HG03558 (cell line): ENCODE measurements at regions not wholly inside any gene's neighbourhood (a gene's known extent, or its start where the extent isn't known, plus 50 kb on each side); places are given as distances from the start of the nearest gene placed in this dataset.
"Not testable (repeated sequence)": the region's sequence is repeated elsewhere in the genome, so short reads cannot be mapped to it uniquely, and the experiment has no call there.

ENCODE experiments used
- ATAC-seq: cut with Tn5 transposase; IDR thresholded peaks from one replicate; pipeline ENCODE4 v1.9.1; 2021; ENCODE audit warnings: moderate number of reproducible peaks; ENCODE audit not compliant: unreplicated experiment; ENCODE audit errors: extremely low read depth

DNA sequence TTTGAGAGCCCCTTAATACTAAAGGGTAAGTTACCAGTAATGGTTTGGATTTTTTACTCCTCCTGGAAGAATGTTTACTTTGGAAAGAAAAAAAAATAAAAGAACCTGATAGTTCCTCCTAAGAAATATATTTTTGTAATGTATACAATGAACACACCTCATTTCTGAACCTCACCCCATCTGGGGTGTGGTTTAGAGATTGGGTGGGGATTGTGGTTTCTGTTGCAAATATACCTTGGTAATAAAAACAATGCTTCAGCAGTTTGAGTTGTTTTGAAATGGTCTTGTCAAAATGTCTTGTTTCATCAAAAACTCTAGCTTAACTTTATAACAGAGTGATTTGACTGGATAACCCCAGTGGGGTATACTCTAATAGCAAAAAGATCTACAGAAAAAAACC lies 448.9 kb upstream of the MEIS1 start:
- ATAC-seq, result no peak

DNA sequence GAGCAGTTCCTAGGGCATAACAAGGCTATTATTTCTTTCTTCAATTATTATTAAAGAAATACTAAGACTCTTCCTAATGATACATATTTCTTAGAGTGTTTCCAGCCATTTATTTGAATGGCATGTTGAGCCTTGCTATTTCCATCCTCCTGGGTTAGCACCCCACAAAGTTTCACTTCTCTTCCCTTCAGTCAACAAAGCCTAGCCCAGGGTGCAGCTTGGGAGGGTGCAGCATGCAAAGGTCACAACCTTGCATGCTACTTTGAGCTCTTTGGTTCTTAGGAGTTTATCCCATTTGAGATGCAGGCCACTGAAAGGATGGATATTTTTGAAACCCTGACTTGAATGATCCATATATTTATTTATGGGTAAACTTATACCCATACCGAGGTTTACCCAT lies 454.4 kb upstream of the MEIS1 start:
- no peak for ATAC-seq

DNA sequence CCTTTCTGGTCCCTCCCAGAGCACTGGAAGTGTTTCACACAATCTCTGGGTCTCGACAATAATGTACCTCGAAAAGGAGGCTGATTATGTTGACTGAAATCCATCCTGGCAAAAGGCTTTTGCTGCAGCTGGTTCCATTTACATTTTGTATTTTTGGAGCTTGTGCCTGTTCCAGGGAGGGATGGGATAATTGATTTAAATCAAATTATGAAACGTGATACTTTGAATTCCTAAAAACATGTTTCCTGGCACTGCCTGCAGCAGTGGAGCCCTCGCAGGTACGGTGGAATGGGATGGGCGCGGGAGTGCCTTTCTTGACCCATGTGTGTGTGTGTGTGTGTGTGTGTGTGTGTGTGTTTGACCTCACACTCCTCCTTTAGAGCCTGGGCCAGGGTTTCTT lies 455.5 kb upstream of the MEIS1 start:
- ATAC-seq, result no peak

DNA sequence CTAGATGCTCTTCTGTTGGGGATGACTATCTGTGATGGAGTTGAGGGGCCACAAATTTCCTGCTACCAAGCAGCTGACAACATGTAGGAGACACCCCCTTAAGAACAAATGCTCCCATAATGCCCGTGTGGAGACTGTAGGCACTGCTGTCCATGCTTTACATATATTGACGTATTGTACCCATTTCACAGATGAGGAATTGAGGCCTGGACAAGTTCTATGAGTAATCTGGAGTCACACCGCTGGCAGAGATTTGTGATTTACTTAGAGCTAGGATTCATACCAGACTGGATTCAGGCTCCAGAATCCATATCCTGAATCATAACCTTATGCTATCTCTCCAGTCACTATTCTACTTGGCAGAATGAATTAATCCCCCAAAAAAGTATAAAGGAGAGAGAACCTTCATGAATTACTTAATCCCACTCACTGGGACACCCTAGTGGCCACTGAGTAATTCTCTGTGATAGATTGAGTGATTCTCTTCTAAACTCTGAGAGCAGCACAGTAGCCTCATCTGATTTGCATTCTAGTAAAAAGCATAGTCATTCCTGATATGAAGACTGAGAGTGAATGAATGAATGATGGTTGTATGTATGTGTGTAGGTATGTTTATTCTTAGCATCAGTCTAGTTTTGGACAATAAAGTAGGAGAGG lies 460.7 kb upstream of the MEIS1 start:
- no peak for ATAC-seq

DNA sequence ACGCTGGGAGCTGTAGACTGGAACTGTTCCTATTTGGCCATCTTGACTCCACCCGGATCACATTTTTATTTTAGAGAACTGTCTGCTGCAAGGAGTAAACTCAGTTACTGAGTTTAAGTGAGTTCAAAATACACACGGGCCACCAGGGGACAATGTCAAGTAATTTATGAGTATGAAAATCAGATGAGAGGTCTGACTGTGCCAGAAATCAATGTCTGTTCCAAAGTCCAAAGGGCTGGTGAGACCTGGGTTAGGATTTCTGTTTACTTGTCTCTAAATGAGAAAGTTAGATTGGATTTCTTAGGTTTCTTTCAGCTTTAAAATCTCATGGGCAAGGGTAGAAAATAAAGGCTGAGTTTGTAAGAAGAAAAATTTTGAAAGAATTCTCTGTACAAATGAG lies 465.8 kb upstream of the MEIS1 start:
- ATAC-seq, result no peak

DNA sequence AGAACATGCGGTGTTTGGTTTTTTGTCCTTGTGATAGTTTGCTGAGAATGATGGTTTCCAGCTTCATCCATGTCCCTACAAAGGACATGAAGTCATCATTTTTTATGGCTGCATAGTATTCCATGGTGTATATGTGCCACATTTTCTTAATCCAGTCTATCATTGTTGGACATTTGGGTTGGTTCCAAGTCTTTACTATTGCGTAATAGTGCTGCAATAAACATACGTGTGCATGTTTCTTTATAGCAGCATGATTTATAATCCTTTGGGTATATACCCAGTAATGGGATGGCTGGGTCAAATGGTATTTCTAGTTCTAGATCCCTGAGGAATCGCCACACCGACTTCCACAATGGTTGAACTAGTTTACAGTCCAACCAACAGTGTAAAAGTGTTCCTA lies 471.6 kb upstream of the MEIS1 start:
- ATAC-seq, result not testable (repeated sequence)

DNA sequence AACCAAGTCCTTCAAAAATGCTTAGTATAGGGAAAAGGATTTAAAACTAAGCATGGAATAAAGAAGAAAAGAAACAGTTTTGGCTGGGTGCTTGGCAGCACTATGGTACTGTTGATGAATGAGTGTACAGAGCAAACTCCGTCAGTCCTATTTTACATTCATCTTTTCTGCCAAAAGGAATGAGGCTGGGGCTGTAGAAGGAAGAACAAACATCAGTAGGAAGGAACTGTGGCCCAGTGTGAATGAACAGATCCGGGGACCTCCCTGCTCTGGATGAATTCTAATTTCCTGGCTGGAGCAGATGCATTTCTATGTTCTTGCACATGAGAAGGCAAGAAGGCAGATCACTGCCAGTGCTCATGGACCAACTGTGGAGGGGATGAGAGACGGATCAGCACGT lies 474.0 kb upstream of the MEIS1 start:
- no peak for ATAC-seq

DNA sequence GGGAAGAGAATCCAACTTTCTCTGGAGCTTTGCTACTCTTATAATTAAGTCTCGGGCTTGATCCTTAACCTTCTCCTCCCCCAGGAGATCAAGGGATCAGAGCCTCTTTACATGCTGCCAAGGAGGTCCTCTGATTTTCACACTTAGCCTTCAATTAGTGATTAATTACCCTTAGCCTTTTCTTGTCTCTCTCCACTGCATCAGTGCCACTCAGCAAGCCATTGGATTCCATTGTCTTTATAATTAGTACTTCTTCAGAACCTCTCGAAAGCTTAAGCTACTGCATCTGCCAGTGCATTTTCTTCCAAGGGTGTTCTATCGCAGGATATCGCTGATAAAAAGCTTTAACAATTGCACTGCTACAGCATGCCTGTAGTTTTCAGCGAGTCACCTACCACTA lies 477.0 kb upstream of the MEIS1 start:
- no peak for ATAC-seq

DNA sequence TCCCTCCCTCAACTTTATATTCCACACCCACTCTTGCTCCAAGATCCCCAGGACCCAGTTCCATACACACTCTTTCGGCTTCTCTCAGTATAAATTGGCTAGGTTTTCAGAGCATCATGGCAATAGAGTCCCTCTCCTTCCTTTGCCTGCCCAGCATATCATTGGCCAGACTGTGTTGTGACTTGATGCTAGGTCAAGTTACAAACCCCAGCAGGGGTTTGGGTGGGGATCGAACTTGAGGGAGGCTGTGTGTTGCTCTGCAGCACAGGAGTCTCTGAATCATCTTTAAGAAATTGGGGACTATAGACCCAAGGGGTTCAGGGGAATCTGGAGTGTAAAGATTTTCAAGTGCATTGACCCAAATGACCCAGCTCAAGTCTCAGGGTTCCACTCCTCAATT lies 477.5 kb upstream of the MEIS1 start:
- ATAC-seq, result no peak

DNA sequence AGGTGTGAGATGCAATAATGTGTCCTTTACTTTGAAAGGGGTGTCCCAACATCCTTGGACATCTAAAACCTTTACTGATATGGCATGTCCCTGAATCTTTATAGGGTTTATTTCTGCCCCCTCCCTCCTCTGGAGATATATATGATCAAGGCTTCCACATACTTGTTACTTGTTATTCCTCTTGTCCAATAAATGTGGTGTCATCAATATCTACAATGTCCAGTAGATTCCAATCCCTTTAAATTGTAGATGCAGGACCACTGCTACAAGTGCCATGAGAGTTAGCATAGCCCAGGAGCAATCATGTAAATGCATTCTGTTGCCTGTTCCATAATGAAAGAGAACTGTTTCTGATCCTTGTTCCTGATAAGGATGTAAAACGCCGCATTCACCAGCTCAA lies 479.7 kb upstream of the MEIS1 start:
- no peak for ATAC-seq

DNA sequence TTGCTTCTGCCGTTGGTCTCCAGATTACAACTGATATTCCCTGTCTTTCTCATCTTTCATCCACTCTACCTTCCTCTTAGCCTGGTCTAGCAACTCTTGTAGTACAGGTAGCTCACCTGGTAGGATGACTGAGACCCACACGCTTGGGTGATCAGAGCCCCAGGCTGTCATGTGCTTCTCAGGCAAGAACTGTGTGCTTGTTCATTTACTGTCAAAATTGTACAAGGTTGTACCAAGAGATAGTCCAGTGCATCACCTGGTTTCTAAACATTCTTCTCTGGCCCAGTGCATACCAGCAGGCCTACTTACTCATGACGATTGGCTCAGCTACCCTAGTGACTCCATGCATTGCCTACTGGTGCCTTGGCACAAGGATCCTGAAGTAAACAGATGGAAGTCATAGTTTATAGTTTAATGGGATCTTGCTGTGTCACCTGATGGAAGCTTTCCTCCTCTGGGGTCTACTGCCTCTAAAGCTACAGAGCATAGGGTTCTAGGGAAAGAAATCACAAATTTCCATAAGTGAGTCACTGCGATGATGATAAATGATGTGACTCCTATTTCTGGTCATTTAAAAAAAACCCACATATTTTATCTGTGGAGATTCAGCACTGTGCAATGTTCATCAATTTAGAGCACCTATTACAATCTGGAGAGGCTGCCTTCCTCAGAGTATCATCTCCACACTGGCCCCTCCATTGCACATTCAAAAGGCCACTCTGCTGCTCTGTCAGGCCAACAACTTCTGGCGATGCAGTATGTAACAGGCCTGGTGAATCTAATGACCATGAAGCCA lies 481.8 kb upstream of the MEIS1 start:
- no peak for ATAC-seq

DNA sequence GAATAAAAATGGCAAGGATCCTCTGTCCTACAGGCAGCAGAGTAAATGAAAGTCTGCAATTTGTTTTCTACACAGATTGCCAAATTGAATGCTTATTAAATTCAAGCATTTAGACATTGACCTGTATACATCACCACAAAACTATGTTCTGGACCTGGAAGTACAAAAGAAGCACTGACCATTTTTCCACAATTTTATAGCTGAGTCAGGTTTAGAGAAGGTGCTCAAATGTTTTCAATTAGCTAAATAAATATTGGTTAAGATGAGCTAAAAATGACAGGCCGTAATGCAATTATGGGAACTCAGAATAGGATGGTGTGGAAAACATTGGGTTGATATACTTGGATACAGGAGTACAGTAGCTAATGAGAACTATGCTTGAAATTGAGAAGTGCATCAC lies 490.7 kb upstream of the MEIS1 start:
- no peak for ATAC-seq

DNA sequence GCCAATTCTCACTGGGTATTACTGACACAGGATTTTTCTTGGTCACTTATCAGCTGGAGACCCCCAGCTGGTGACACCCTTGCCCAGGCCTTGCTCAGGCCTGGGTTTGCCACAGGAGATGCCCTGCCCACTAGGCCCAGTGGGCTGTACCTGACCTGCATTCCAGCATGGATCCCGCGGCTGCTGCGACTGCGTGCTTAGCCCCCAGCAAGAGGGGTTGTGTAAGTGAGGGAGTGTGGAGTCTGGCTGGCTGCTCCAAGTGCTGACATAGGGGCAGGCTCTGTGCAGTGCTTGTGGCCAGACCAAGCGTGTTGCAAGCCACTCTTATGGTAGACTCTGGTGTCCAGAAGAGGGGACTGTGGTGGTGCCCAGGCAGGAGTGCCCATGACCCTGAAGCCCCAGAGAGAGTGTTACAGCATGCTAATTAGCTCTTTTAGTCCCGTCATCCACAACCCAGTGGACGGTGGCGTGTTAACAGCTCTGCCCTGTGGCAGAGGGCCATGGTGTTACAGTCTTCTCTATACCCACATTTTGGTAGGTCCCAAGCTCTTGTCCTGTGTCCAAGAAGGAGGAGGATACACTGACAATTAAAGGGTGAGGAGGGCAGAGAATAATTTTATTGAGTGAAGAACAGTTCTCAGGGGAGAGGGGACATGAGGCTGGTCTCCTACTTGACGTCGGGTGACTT lies 491.7 kb upstream of the MEIS1 start:
- no peak for ATAC-seq

DNA sequence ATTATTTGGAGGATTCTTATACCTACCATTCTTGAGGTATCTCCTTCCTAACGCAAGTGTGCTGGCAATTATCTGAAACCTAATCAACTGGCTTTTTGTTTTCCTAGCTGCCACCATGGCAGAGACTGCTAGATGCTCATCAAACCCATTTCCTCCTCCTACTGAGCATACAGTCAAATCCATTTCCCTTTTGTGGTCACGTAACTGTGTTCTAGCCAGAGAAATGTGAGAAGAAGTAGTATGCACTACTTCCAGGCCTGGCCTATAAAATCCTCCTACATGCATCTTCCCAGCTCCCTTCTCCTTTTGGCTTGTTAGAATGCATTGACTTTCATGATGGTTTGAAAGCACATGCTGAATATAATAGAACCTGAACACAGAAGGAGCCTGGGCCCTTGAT lies 494.1 kb upstream of the MEIS1 start:
- ATAC-seq, result no peak

DNA sequence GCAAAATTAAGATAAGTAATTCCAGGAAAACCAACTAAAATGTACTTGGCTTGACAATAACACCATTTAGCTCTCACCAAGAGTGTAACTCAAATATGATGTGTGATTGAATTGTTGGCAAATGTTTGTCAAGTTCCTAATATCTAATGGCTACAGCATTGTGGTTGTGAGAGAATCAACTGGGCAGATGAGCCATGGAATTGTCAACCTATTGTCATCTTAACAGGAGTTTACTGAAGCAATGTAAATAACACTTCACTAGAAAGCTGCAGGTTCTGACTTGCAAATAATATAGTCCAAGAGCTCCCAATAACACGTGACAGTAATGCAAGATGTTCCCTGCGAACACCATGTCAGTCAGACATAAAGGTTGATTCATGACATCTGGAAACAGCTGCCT lies 495.2 kb upstream of the MEIS1 start:
- ATAC-seq, result no peak

DNA sequence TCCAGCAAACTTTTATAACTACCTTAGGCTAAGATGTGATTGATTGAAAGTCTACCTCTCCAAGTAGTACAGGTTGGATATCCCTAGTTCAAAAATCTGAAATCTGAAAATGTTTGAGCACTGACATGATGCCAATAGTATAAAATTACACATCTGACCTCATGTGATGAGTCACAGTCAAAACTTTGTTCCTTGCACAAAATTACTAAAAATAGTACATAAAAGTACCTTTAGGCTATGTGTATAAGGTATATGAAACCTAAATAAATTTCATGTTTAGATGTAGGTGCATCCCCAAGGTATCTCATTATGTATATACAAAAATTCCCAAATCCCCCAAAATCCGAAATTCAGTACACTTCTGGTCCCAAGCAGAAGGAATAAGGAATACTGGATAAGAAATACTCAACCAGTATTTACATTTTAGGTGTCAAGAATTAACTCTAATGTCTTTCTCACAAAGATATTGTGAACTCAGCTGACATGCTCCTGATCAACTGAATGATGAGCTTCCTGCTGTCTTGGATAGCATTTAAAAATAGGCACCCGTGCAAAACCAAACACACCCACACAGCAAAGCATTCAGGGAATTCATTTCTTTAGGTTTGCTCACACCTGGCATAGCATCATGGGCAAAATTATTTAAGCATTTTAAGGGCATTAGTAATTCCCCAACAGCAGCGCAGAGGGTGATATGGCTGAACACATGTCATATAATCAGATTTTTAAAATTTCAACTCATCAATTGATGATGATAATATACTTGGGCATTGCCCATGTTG lies 497.4 kb upstream of the MEIS1 start:
- no peak for ATAC-seq

DNA sequence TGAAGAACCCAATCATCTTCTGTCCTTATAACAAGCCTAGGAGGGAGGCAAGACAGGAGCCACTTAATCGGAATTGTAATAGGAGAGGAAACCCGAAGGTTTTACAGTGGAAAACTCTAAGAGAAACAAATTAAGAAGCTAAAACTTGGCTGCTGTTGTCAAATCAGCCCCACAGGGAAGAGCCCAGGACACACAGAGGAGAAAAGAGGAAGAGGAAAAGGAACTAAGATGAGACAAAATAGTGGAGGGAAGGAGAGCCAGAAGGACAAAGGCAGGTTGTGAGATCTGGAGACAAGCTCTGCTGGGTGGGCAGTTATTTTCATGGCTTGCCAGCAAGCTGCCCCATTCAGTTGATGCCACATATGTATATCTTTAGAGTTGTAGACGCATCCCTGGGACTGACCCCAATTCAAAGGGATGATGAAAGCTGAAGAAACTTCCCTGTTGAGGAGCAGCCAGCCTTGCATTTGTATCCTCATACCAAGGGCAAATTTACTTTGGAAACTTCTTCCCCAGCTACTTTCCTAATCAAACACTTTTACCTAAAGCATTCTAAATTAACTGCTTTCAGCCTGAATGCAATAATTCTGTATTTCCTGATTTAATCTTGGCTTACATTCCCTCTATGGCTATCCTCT lies 499.8 kb upstream of the MEIS1 start:
- ATAC-seq, result no peak

DNA sequence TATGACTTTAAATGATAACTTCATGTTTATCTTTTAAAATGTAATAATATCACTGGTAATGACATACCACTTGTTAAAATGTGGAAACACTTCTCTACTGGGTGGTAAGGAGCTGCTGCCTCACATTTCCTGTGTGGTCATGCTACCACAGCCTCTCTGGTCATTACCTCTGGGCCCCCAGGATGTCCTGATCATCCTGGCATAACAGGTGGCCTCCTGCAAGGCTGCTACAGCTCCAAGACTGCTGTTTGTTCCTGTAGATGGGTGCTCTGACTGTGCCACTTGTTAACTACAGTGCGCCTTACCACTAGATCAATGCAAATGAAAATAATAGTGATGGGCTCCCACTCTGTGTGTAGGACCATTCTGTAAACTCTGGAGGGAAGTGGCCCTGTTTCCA lies 500.2 kb upstream of the SPRED2 start:
- ATAC-seq, result no peak

DNA sequence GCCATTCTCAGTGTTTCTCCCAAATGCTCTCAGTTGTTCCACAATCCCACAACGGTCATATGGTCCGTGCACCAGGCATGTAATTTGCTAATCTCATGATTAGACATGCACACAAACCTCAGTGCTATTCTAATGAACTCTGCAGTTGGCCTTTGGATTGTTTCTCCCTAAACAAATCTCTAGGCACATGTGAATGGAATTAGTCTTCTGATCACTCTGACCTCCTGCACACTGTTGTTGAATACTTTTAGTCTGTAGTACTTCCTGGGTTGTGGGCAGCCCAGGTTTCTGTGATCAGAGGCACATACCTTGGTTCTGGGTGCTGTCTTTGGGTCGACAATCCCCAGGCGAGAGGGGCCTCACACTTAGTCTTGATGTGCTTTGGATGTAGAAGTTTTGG lies 498.7 kb upstream of the SPRED2 start:
- ATAC-seq, result no peak

DNA sequence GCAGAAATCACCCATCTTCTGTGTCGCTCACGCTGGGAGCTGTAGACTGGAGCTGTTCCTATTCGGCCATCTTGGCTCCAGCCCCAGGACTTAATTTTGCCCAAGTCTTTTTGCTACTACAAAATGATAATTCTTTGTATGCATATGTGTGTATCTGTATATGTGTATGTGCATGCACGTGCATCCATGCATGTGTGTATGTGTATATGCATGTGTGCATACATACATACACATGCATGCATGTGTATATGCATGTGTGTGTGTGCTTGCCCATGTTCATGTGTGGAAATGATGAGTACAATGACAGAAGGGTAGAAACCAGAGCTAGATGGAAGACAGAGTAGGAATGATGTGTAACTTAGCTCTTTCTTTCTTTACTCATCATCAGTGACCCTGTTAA lies 497.9 kb upstream of the SPRED2 start:
- ATAC-seq, result no peak
